HG02981 (cell line): ENCODE measurements at regions not wholly inside any gene's neighbourhood (a gene's known extent, or its start where the extent isn't known, plus 50 kb on each side); places are given as distances from the start of the nearest gene placed in this dataset.
A peak's percentile ranks its signal among the peaks of the same experiment; 100 is the strongest.
"Not testable (repeated sequence)": the region's sequence is repeated elsewhere in the genome, so short reads cannot be mapped to it uniquely, and the experiment has no call there.

Source experiments
- ATAC-seq: cut with Tn5 transposase; IDR thresholded peaks from one replicate; pipeline ENCODE4 v1.9.1; 2021; ENCODE audit warnings: mild to moderate bottlenecking, moderate library complexity; ENCODE audit not compliant: unreplicated experiment

GRCh38 chr1:38153778-38154470 is 107.3 kb upstream of the POU3F1 start:
- no peak for ATAC-seq

- no peak for ATAC-seq
Measured at GRCh38 chr1:38153066-38153777, 106.6 kb upstream of the POU3F1 start.

GRCh38 chr1:38152351-38153065 is 105.9 kb upstream of the POU3F1 start:
- ATAC-seq = peak; percentile 59

- no peak for ATAC-seq
Measured at GRCh38 chr1:38151399-38151798, 104.8 kb upstream of the POU3F1 start.

- not testable (repeated sequence) for ATAC-seq
Measured at GRCh38 chr1:38146079-38146478, 99.5 kb upstream of the POU3F1 start.

GRCh38 chr1:38142606-38143005 is 96.0 kb upstream of the POU3F1 start:
- ATAC-seq = no peak

- ATAC-seq = no peak
Measured at GRCh38 chr1:38141483-38141882, 94.9 kb upstream of the POU3F1 start.

- no peak for ATAC-seq
Measured at GRCh38 chr1:38139738-38140487, 93.3 kb upstream of the POU3F1 start.

GRCh38 chr1:38138498-38139233 is 92.1 kb upstream of the POU3F1 start:
- ATAC-seq = no peak

- no peak for ATAC-seq
Measured at GRCh38 chr1:38137164-38137563, 90.6 kb upstream of the POU3F1 start.

GRCh38 chr1:38135625-38136414 is 89.2 kb upstream of the POU3F1 start:
- no peak for ATAC-seq

- no peak for ATAC-seq
Measured at GRCh38 chr1:38134294-38134755, 87.7 kb upstream of the POU3F1 start.

GRCh38 chr1:38133756-38134155 is 87.2 kb upstream of the POU3F1 start:
- ATAC-seq = no peak

GRCh38 chr1:38133304-38133703 is 86.7 kb upstream of the POU3F1 start:
- no peak for ATAC-seq

GRCh38 chr1:38132681-38133080 is 86.1 kb upstream of the POU3F1 start:
- ATAC-seq = no peak

- ATAC-seq = no peak
Measured at GRCh38 chr1:38131024-38131585, 84.5 kb upstream of the POU3F1 start.

GRCh38 chr1:38129971-38130370 is 83.4 kb upstream of the POU3F1 start:
- no peak for ATAC-seq

GRCh38 chr1:38129473-38129872 is 82.9 kb upstream of the POU3F1 start:
- no peak for ATAC-seq

- ATAC-seq = no peak
Measured at GRCh38 chr1:38128926-38129453, 82.4 kb upstream of the POU3F1 start.
